H1 (cell line): ENCODE measurements at regions not wholly inside any gene's neighbourhood (a gene's known extent, or its start where the extent isn't known, plus 50 kb on each side); places are given as distances from the start of the nearest gene placed in this dataset.

Source experiments
- CTCF ChIA-PET: fragments of 300-600 bp; sonication (Branson Sonifier 250); formaldehyde crosslinking; loops from one replicate; lab custom pipeline; 2021; ENCODE audit not compliant: partially characterized antibody; lab: Charles Lee
- POLR2A ChIA-PET: fragments of 300-600 bp; sonication (Branson Sonifier 250); formaldehyde crosslinking; loops from one replicate; lab custom pipeline; 2021; ENCODE audit warnings: inconsistent platforms; ENCODE audit not compliant: partially characterized antibody; lab: Charles Lee
- DNase-seq, 2 experiments: peaks; one replicate each; pipeline versions ENCODE4 v3.0.0 to v3.0.0-alpha.2; 2010 to 2022; ENCODE audit warnings: low spot score in 2 of 2, low read depth in 1 of 2, mixed read lengths in 1 of 2
- FAIRE-seq: peaks from 2 replicates; lab custom pipeline; 2011; peaks lifted over from hg19 to GRCh38; lab: Jason Lieb, UNC
- H2AFZ ChIP-seq: 2 replicates; pipeline ENCODE4 v1.8.1; 2012; ENCODE audit warnings: low read length, inconsistent platforms
- H2AK5ac ChIP-seq: 2 replicates; pipeline ENCODE4 v1.6.1; 2013; ENCODE audit warnings: low read depth, low read length
- H2BK120ac ChIP-seq: replicated peaks from 2 replicates; pipeline ENCODE3; 2013; ENCODE audit warnings: low read depth, low read length, inconsistent platforms
- H2BK12ac ChIP-seq: 2 replicates; pipeline ENCODE4 v1.6.1; 2013; ENCODE audit warnings: low read depth, low read length
- H2BK15ac ChIP-seq: 2 replicates; pipeline ENCODE4 v1.6.1; 2013; ENCODE audit warnings: low read length
- H2BK20ac ChIP-seq: 2 replicates; pipeline ENCODE4 v1.6.1; 2013; ENCODE audit warnings: low read length
- H2BK5ac ChIP-seq: 2 replicates; pipeline ENCODE4 v1.6.1; 2013; ENCODE audit warnings: low read depth, low read length
- H3K14ac ChIP-seq: 2 replicates; pipeline ENCODE4 v1.6.1; 2013; ENCODE audit warnings: inconsistent platforms; ENCODE audit not compliant: insufficient read length
- H3K18ac ChIP-seq: 2 replicates; pipeline ENCODE4 v1.6.1; 2013; ENCODE audit warnings: low read length; ENCODE audit errors: extremely low read depth
- H3K23ac ChIP-seq: 2 replicates; pipeline ENCODE4 v1.6.1; 2013; ENCODE audit warnings: inconsistent platforms; ENCODE audit not compliant: insufficient read length
- H3K23me2 ChIP-seq: 2 replicates; pipeline ENCODE4 v1.6.1; 2013; ENCODE audit warnings: low read depth, low read length
- H3K27ac ChIP-seq: 2 replicates; pipeline ENCODE4 v1.6.1; 2011; ENCODE audit warnings: low read depth, low read length, inconsistent platforms
- H3K27me3 ChIP-seq, 4 experiments: replicated peaks in 1 of 4; 1 replicate in 1 of 4; 2 replicates in 3 of 4; pipeline versions ENCODE4 v1.6.1 to v1.8.1; 2011 to 2013; ENCODE audit warnings: low read length in 3 of 4, mild to moderate bottlenecking in 3 of 4, inconsistent platforms in 2 of 4, mixed read lengths in 2 of 4, moderate library complexity in 1 of 4; ENCODE audit not compliant: control insufficient read depth in 3 of 4, insufficient read depth in 3 of 4; ENCODE audit errors: extremely low read depth in 1 of 4
- H3K36me3 ChIP-seq, 4 experiments: 2 replicates each; pipeline versions ENCODE4 v1.6.1 to v1.8.1; 2011 to 2013; ENCODE audit warnings: mild to moderate bottlenecking in 4 of 4, low read length in 3 of 4, moderate library complexity in 2 of 4, control low read depth in 1 of 4, inconsistent platforms in 1 of 4; ENCODE audit not compliant: insufficient read depth in 4 of 4, control insufficient read depth in 2 of 4
- H3K4ac ChIP-seq: replicated peaks from 2 replicates; pipeline ENCODE3; 2013; ENCODE audit warnings: low read length, low read depth, mixed read lengths, inconsistent platforms; ENCODE audit not compliant: insufficient read length
- H3K4me1 ChIP-seq, 4 experiments: replicated peaks in 1 of 4; 1 replicate in 1 of 4; 2 replicates in 3 of 4; pipeline versions ENCODE4 v1.6.1 to v1.8.1; 2011 to 2013; ENCODE audit warnings: low read length in 3 of 4, inconsistent platforms in 2 of 4, mixed read lengths in 1 of 4; ENCODE audit not compliant: insufficient read depth in 4 of 4, control insufficient read depth in 3 of 4
- H3K4me2 ChIP-seq, 2 experiments: 2 replicates each; pipeline versions ENCODE4 v1.6.1 to v1.8.1; 2011 to 2013; ENCODE audit warnings: low read depth in 2 of 2, low read length in 2 of 2, control low read depth in 1 of 2, inconsistent platforms in 1 of 2, mild to moderate bottlenecking in 1 of 2; ENCODE audit not compliant: insufficient read depth in 1 of 2
- H3K4me3 ChIP-seq, 4 experiments: fragments of 200-600, 300-600 bp in 1 of 4; sonication (generic), shearing (Covaris generic), sonication (Bioruptor Twin) in 1 of 4; 2 replicates each; pipeline versions ENCODE4 v1.5.1 to v1.8.1; 2011 to 2016; ENCODE audit warnings: low read length in 4 of 4, low read depth in 3 of 4, control low read depth in 2 of 4, inconsistent platforms in 2 of 4, mild to moderate bottlenecking in 2 of 4, mixed read lengths in 1 of 4, moderate library complexity in 1 of 4; ENCODE audit not compliant: insufficient read depth in 2 of 4; ENCODE audit errors: extremely low read depth in 1 of 4
- H3K56ac ChIP-seq: replicated peaks from 2 replicates; pipeline ENCODE3; 2013; ENCODE audit warnings: low read depth, mild to moderate bottlenecking, mixed read lengths, low read length, inconsistent platforms; ENCODE audit not compliant: insufficient read length
- H3K79me1 ChIP-seq: 2 replicates; pipeline ENCODE4 v1.6.1; 2013; ENCODE audit warnings: low read depth, low read length, control low read depth
- H3K79me2 ChIP-seq, 2 experiments: 2 replicates each; pipeline versions ENCODE4 v1.6.1 to v1.8.1; 2012 to 2013; ENCODE audit warnings: low read length in 2 of 2, mild to moderate bottlenecking in 2 of 2, inconsistent platforms in 1 of 2; ENCODE audit not compliant: insufficient read depth in 2 of 2, control insufficient read depth in 1 of 2
- H3K9ac ChIP-seq, 4 experiments: replicated peaks in 1 of 4; 1 replicate in 1 of 4; 2 replicates in 3 of 4; pipeline versions ENCODE4 v1.6.1 to v1.8.1; 2011 to 2013; ENCODE audit warnings: low read depth in 3 of 4, low read length in 3 of 4, control low read depth in 2 of 4, mild to moderate bottlenecking in 2 of 4, moderate library complexity in 2 of 4, inconsistent platforms in 1 of 4; ENCODE audit errors: extremely low read depth in 1 of 4
- H3K9me3 ChIP-seq, 2 experiments: 2 replicates each; pipeline versions ENCODE4 v1.6.1 to v1.8.1; 2012 to 2013; ENCODE audit warnings: mild to moderate bottlenecking in 2 of 2, moderate library complexity in 2 of 2, control low read depth in 1 of 2, inconsistent platforms in 1 of 2, low read depth in 1 of 2, low read length in 1 of 2, mixed read lengths in 1 of 2; ENCODE audit not compliant: insufficient read depth in 2 of 2
- H4K20me1 ChIP-seq, 2 experiments: replicated peaks in 1 of 2; 2 replicates each; pipeline versions ENCODE3 to v1.8.1; 2011 to 2013; ENCODE audit warnings: inconsistent platforms in 2 of 2, low read length in 2 of 2, mild to moderate bottlenecking in 1 of 2; ENCODE audit not compliant: insufficient read depth in 2 of 2, control insufficient read depth in 1 of 2
- H4K5ac ChIP-seq: 2 replicates; pipeline ENCODE4 v1.6.1; 2013; ENCODE audit warnings: low read length, low read depth, mixed read lengths, inconsistent platforms; ENCODE audit not compliant: insufficient read length
- H4K8ac ChIP-seq: 2 replicates; pipeline ENCODE4 v1.8.0; 2013; ENCODE audit warnings: mild to moderate bottlenecking, moderate library complexity, low read length, inconsistent platforms; ENCODE audit not compliant: insufficient read depth; ENCODE audit errors: extremely low read depth
- H4K91ac ChIP-seq: replicated peaks from 2 replicates; pipeline ENCODE3; 2013; ENCODE audit warnings: low read length, mixed read lengths, inconsistent platforms; ENCODE audit not compliant: insufficient read length
- TEAD4 ChIP-seq: IDR thresholded peaks from 2 replicates; pipeline ENCODE4 v1.6.1; 2012; ENCODE audit warnings: low read depth, low read length, inconsistent platforms, mixed read lengths
- WGBS, 2 experiments: shearing (Covaris generic) in 1 of 2; methylation state at CpG; one replicate each; pipeline versions ENCODE4 v1.1.6 to v1.1.7; 2013 to 2015; ENCODE audit warnings: low lambda C conversion rate in 2 of 2, mixed read lengths in 2 of 2, inconsistent platforms in 1 of 2, low coverage in 1 of 2, missing lambda C conversion rate in 1 of 2; ENCODE audit not compliant: insufficient replicate concordance in 2 of 2, insufficient coverage in 1 of 2, insufficient read length in 1 of 2; ENCODE audit errors: extremely low coverage in 1 of 2, missing lambda C conversion rate in 1 of 2; 5-methylcytosine and 5-hydroxymethylcytosine counted together

DNA sequence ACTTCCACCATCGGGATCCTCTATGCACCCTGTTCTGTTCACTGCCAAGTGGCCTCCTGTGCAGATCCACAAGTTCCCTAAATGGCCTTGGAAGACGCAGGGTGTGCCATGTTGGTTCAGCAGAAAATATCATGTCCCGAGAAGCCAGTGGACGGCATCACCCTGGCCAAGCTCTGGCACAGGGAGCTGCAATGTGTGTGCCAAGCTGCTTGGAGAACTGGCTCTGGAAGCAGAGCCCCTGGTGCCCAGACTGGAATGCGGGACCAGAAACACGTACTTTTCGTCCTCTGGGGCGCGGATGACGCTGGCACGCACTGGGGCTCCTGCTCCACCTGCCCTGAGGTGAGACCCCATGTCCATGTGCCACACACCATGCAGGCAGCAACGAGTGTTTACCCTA is 124.7 kb upstream of the CARD11 start:
- Histone ChIP-seq H3K36me3 (no peaks in the 10 kb centered on the region), H3K27ac (no peak overlapping the region), H3K23ac (no peak overlapping the region), H4K20me1 (no peaks in the 10 kb centered on the region), H3K9ac (no peak overlapping the region), H2AFZ (no peak overlapping the region), H3K23me2 (no peaks in the 10 kb centered on the region), H3K9me3 (no peaks in the 10 kb centered on the region), H3K4me3 (no peak overlapping the region), H3K27me3 (no peaks in the 10 kb centered on the region), H4K5ac (no peak overlapping the region), H3K18ac (peak overlapping the region; percentile 2; the same call in 1 of the 2 replicates), H3K79me1 (no peaks in the 10 kb centered on the region), H3K4me2 (no peak overlapping the region; a peak in 1 of 4 replicates), H3K4me1 (peaks cover 0 to 5% (median 0%) of the 10 kb centered on the region in 4 experiments; a peak in 2 of 7 replicates), H3K14ac (no peak overlapping the region), H3K4ac (no peak overlapping the region), H2BK120ac (no peak overlapping the region), H2BK20ac (no peak overlapping the region), H2AK5ac (no peak overlapping the region), H3K79me2 (no peaks in the 10 kb centered on the region), H4K91ac (no peak overlapping the region), H2BK15ac (0 out of 2 replicates have a peak overlapping the region, but pooled peaks have one; percentile 21), H2BK5ac (no peak overlapping the region), H3K56ac (no peak overlapping the region), H4K8ac (no peak overlapping the region), H2BK12ac (peak overlapping the region; percentile 29; the same call in 1 of the 2 replicates)
- FAIRE-seq (no peak), DNase-seq (no peak)
- POLR2A ChIA-PET: no interaction called here
- CTCF ChIA-PET: interaction anchor here (0.6 to 1.3 kb wide), 2 partner anchors 216 to 231 kb away, joined by 3 read pairs; no protein-coding TSS in a partner anchor
- 98% methylated on average over 12 of the region's 12 CpGs; no CpG with 5 or more reads in 1 of the 2 experiments for WGBS, 2 experiments
- TF ChIP-seq TEAD4: no peak
